IPS-18c (cell line): ENCODE measurements at regions not wholly inside any gene's neighbourhood (a gene's known extent, or its start where the extent isn't known, plus 50 kb on each side); places are given as distances from the start of the nearest gene placed in this dataset.
"Not testable (repeated sequence)": the region's sequence is repeated elsewhere in the genome, so short reads cannot be mapped to it uniquely, and the experiment has no call there.

Source experiments
- H3K4me3 ChIP-seq: 2 replicates; pipeline ENCODE4 v1.7.0; 2013; ENCODE audit warnings: low read depth, mild to moderate bottlenecking, low read length, moderate library complexity; ENCODE audit not compliant: insufficient read depth
- H3K9me3 ChIP-seq: one replicate; pipeline ENCODE4 v1.6.1; 2013; ENCODE audit warnings: mild to moderate bottlenecking, low read length, moderate library complexity; ENCODE audit not compliant: control insufficient read depth, insufficient read depth

- Histone ChIP-seq H3K4me3 (no peak overlapping the region), H3K9me3 (peaks cover 20% of the 10 kb centered on the region)
Measured at GRCh38 chr4:116015549-116015948, 902.1 kb upstream of the NDST4 start.

- Histone ChIP-seq H3K9me3 (peaks cover 20% of the 10 kb centered on the region), H3K4me3 (no peak overlapping the region)
Measured at GRCh38 chr4:116015062-116015461, 901.6 kb upstream of the NDST4 start.

GRCh38 chr4:116010923-116011322 is 897.5 kb upstream of the NDST4 start:
- Histone ChIP-seq H3K4me3 (no peak overlapping the region), H3K9me3 (peaks cover 12% of the 10 kb centered on the region)

- Histone ChIP-seq H3K9me3 (no peaks in the 10 kb centered on the region), H3K4me3 (no peak overlapping the region)
Measured at GRCh38 chr4:116005806-116006088, 892.3 kb upstream of the NDST4 start.

- H3K9me3 ChIP-seq = no peaks in the 10 kb centered on the region
- no peak overlapping the region for H3K4me3 ChIP-seq
Measured at GRCh38 chr4:116005037-116005805, 891.8 kb upstream of the NDST4 start.

GRCh38 chr4:116001291-116001690 is 887.9 kb upstream of the NDST4 start:
- Histone ChIP-seq H3K4me3 (no peak overlapping the region), H3K9me3 (no peaks in the 10 kb centered on the region)

- no peaks in the 10 kb centered on the region for H3K9me3 ChIP-seq
Measured at GRCh38 chr4:115986573-115986972, 873.2 kb upstream of the NDST4 start.

GRCh38 chr4:115975421-115976001 is 862.1 kb upstream of the NDST4 start:
- H3K9me3 ChIP-seq, H3K4me3 ChIP-seq: not testable (repeated sequence)

More at GRCh38 chr4:115986573-115986972, 873.2 kb upstream of the NDST4 start:
- no peak overlapping the region for H3K4me3 ChIP-seq

GRCh38 chr4:115973768-115974167 is 860.3 kb upstream of the NDST4 start:
- Histone ChIP-seq H3K9me3 (peaks cover 4% of the 10 kb centered on the region), H3K4me3 (no peak overlapping the region)

- H3K4me3 ChIP-seq = no peak overlapping the region
- peaks cover 4% of the 10 kb centered on the region for H3K9me3 ChIP-seq
Measured at GRCh38 chr4:115972967-115973366, 859.5 kb upstream of the NDST4 start.

GRCh38 chr4:115970859-115971258 is 857.4 kb upstream of the NDST4 start:
- Histone ChIP-seq H3K9me3 (peaks cover 4% of the 10 kb centered on the region), H3K4me3 (no peak overlapping the region)

- peaks cover 4% of the 10 kb centered on the region for H3K9me3 ChIP-seq
- no peak overlapping the region for H3K4me3 ChIP-seq
Measured at GRCh38 chr4:115969756-115970155, 856.3 kb upstream of the NDST4 start.

GRCh38 chr4:115965588-115965987 is 852.2 kb upstream of the NDST4 start:
- H3K4me3 ChIP-seq = no peak overlapping the region
- peaks cover 1% of the 10 kb centered on the region for H3K9me3 ChIP-seq

- H3K4me3 ChIP-seq, H3K9me3 ChIP-seq: not testable (repeated sequence)
Measured at GRCh38 chr4:115956054-115956796, 842.8 kb upstream of the NDST4 start.

- Histone ChIP-seq H3K9me3 (no peaks in the 10 kb centered on the region), H3K4me3 (no peak overlapping the region)
Measured at GRCh38 chr4:115950806-115951205, 837.4 kb upstream of the NDST4 start.

- H3K4me3 ChIP-seq, H3K9me3 ChIP-seq: not testable (repeated sequence)
Measured at GRCh38 chr4:115949974-115950743, 836.7 kb upstream of the NDST4 start.

- Histone ChIP-seq H3K4me3 (no peak overlapping the region), H3K9me3 (no peaks in the 10 kb centered on the region)
Measured at GRCh38 chr4:115945026-115945425, 831.6 kb upstream of the NDST4 start.
